ENCODE measurements at regions not wholly inside any gene's neighbourhood (a gene's known extent, or its start where the extent isn't known, plus 50 kb on each side); places are given as distances from the start of the nearest gene placed in this dataset.

DNA sequence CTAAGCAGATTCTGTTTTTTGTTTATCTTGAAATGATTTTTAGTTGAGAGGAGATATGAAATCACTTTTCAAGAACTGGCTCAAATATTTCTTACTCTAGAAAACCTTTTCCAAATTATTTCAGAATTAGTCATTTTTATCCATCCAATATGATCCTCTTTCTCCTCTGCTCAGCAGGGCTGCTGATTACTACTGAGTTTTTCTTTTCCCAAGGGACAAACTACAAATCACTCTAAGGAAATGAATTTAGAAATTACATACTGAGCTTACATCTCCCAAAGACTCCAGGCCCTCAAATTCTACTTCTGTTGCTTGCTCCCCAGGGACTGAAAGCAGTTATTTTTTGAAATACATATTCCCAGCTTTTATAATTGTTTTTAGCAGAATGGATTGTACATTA is 87.4 kb upstream of the UFM1 start:
- TF ChIP-seq, protein P1, sequence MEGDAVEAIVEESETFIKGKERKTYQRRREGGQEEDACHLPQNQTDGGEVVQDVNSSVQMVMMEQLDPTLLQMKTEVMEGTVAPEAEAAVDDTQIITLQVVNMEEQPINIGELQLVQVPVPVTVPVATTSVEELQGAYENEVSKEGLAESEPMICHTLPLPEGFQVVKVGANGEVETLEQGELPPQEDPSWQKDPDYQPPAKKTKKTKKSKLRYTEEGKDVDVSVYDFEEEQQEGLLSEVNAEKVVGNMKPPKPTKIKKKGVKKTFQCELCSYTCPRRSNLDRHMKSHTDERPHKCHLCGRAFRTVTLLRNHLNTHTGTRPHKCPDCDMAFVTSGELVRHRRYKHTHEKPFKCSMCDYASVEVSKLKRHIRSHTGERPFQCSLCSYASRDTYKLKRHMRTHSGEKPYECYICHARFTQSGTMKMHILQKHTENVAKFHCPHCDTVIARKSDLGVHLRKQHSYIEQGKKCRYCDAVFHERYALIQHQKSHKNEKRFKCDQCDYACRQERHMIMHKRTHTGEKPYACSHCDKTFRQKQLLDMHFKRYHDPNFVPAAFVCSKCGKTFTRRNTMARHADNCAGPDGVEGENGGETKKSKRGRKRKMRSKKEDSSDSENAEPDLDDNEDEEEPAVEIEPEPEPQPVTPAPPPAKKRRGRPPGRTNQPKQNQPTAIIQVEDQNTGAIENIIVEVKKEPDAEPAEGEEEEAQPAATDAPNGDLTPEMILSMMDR (conservative IDR thresholded peaks at IDR 0.05; ENCODE audit: low read depth, low read length) = no peak
- TF ChIP-seq EZH2 (IDR thresholded peaks at IDR 0.05; ENCODE audit: low read length, unreplicated experiment) (no peak), EZH2phosphoT487 (IDR thresholded peaks at IDR 0.05; ENCODE audit: borderline replicate concordance, low read length) (no peak)

All from PC-3 (cell line).